Astrocyte (in vitro differentiated cells and primary cell): ENCODE measurements at regions not wholly inside any gene's neighbourhood (a gene's known extent, or its start where the extent isn't known, plus 50 kb on each side); places are given as distances from the start of the nearest gene placed in this dataset.
A peak's percentile ranks its signal among the peaks of the same experiment; 100 is the strongest.

ENCODE experiments used
- DNase-seq: peaks from one replicate; pipeline ENCODE4 v3.0.0-alpha.2; 2010; ENCODE audit warnings: low read depth
- FAIRE-seq: peaks from 2 replicates; lab custom pipeline; 2011; peaks lifted over from hg19 to GRCh38; lab: Jason Lieb, UNC
- H2AFZ ChIP-seq: 2 replicates; pipeline ENCODE4 v1.6.0; 2012; ENCODE audit warnings: low read depth, low read length, inconsistent platforms
- H3K27ac ChIP-seq: 2 replicates; pipeline ENCODE4 v1.5.1; 2011; ENCODE audit warnings: low read depth, low read length, inconsistent platforms
- H3K27me3 ChIP-seq: 2 replicates; pipeline ENCODE4 v1.6.0; 2011; ENCODE audit warnings: low read length, inconsistent platforms; ENCODE audit not compliant: insufficient read depth
- H3K36me3 ChIP-seq: 2 replicates; pipeline ENCODE4 v1.5.1; 2011; ENCODE audit warnings: low read length, inconsistent platforms; ENCODE audit not compliant: insufficient read depth
- H3K4me1 ChIP-seq: 2 replicates; pipeline ENCODE4 v1.5.1; 2011; ENCODE audit warnings: low read length, inconsistent platforms; ENCODE audit not compliant: insufficient read depth
- H3K4me2 ChIP-seq: 2 replicates; pipeline ENCODE4 v1.6.0; 2012; ENCODE audit warnings: low read length, inconsistent platforms
- H3K4me3 ChIP-seq: 2 replicates; pipeline ENCODE4 v1.5.1; 2011; ENCODE audit warnings: low read depth, mild to moderate bottlenecking, low read length, inconsistent platforms; ENCODE audit not compliant: insufficient read depth
- H3K79me2 ChIP-seq: 2 replicates; pipeline ENCODE4 v1.6.0; 2012; ENCODE audit warnings: mild to moderate bottlenecking, low read length, inconsistent platforms; ENCODE audit not compliant: insufficient read depth
- H3K9ac ChIP-seq: 2 replicates; pipeline ENCODE4 v1.6.0; 2012; ENCODE audit warnings: mild to moderate bottlenecking, low read length, inconsistent platforms
- H3K9me3 ChIP-seq: 2 replicates; pipeline ENCODE4 v1.5.1; 2012; ENCODE audit warnings: low read depth, mild to moderate bottlenecking, low read length, inconsistent platforms; ENCODE audit not compliant: insufficient read depth
- H4K20me1 ChIP-seq: 2 replicates; pipeline ENCODE4 v1.6.0; 2012; ENCODE audit warnings: low read length, inconsistent platforms; ENCODE audit not compliant: insufficient read depth
- H3K27ac Mint-ChIP-seq: one replicate; pipeline ENCODE4 v1.8.0; 2021; ENCODE audit warnings: mild to moderate bottlenecking, mixed read lengths; ENCODE audit not compliant: unreplicated experiment
- H3K27me3 Mint-ChIP-seq: one replicate; pipeline ENCODE4 v1.8.0; 2021; ENCODE audit warnings: low read depth, mixed read lengths; ENCODE audit not compliant: unreplicated experiment
- H3K36me3 Mint-ChIP-seq: one replicate; pipeline ENCODE4 v1.8.0; 2021; ENCODE audit warnings: low read depth, mixed read lengths; ENCODE audit not compliant: unreplicated experiment
- H3K4me1 Mint-ChIP-seq: one replicate; pipeline ENCODE4 v1.8.0; 2021; ENCODE audit warnings: low read depth, mixed read lengths; ENCODE audit not compliant: unreplicated experiment
- H3K4me3 Mint-ChIP-seq: one replicate; pipeline ENCODE4 v1.8.0; 2021; ENCODE audit warnings: mild to moderate bottlenecking, moderate library complexity, mixed read lengths; ENCODE audit not compliant: unreplicated experiment
- H3K9me3 Mint-ChIP-seq: one replicate; pipeline ENCODE4 v1.8.0; 2021; ENCODE audit warnings: mild to moderate bottlenecking, mixed read lengths; ENCODE audit not compliant: unreplicated experiment
- EZH2 ChIP-seq: IDR thresholded peaks from 2 replicates; pipeline ENCODE4 v1.6.1; 2012; ENCODE audit warnings: mild to moderate bottlenecking, low read length, inconsistent platforms; ENCODE audit not compliant: insufficient read depth
- TF ChIP-seq, protein P1 (sequence below): IDR thresholded peaks from 2 replicates; pipeline ENCODE4 v1.5.1; 2011; ENCODE audit warnings: low read depth, mild to moderate bottlenecking, inconsistent platforms, low read length, moderate library complexity; ENCODE audit not compliant: insufficient read depth

DNA sequence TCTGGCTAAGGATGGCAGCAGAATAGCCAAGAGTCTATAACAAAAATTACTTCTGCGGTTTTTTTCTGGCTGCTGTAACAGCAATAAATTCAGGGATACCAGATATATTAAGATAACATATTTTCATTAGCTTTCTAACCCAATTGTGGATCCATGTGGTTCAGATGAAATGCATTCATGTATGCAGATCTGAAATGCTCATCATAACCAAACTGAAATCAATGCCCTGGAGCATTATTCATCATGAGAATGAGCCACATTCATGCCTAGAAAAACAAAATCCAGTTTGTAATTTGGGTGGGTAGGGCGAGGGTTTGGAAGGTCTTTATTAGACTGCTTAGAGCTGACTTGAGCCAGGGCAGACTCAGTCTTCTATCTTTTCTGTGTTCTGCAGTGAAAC is 69.8 kb upstream of the SEMA3A start:
- TF ChIP-seq, protein P1, sequence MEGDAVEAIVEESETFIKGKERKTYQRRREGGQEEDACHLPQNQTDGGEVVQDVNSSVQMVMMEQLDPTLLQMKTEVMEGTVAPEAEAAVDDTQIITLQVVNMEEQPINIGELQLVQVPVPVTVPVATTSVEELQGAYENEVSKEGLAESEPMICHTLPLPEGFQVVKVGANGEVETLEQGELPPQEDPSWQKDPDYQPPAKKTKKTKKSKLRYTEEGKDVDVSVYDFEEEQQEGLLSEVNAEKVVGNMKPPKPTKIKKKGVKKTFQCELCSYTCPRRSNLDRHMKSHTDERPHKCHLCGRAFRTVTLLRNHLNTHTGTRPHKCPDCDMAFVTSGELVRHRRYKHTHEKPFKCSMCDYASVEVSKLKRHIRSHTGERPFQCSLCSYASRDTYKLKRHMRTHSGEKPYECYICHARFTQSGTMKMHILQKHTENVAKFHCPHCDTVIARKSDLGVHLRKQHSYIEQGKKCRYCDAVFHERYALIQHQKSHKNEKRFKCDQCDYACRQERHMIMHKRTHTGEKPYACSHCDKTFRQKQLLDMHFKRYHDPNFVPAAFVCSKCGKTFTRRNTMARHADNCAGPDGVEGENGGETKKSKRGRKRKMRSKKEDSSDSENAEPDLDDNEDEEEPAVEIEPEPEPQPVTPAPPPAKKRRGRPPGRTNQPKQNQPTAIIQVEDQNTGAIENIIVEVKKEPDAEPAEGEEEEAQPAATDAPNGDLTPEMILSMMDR: no peak
- TF ChIP-seq EZH2: no peak
- no peak overlapping the region for H2AFZ ChIP-seq
- Mint-ChIP-seq H3K27ac (no peak overlapping the region), H3K4me3 (no peak overlapping the region), H3K9me3 (no peaks in the 10 kb centered on the region), H3K4me1 (peaks cover 3% of the 10 kb centered on the region), H3K36me3 (no peaks in the 10 kb centered on the region), H3K27me3 (no peaks in the 10 kb centered on the region)
- H3K4me3 ChIP-seq: no peak overlapping the region
- no peaks in the 10 kb centered on the region for H3K9me3 ChIP-seq
- DNase-seq (peak; percentile 36), FAIRE-seq (no peak)
- no peak overlapping the region for H3K9ac ChIP-seq
- H3K27ac ChIP-seq: no peak overlapping the region
- no peaks in the 10 kb centered on the region for H3K36me3 ChIP-seq
- no peaks in the 10 kb centered on the region for H3K79me2 ChIP-seq
- H3K4me2 ChIP-seq: no peak overlapping the region
- peaks cover 7% of the 10 kb centered on the region for H3K4me1 ChIP-seq
- no peaks in the 10 kb centered on the region for H3K27me3 ChIP-seq
- H4K20me1 ChIP-seq: no peaks in the 10 kb centered on the region

DNA sequence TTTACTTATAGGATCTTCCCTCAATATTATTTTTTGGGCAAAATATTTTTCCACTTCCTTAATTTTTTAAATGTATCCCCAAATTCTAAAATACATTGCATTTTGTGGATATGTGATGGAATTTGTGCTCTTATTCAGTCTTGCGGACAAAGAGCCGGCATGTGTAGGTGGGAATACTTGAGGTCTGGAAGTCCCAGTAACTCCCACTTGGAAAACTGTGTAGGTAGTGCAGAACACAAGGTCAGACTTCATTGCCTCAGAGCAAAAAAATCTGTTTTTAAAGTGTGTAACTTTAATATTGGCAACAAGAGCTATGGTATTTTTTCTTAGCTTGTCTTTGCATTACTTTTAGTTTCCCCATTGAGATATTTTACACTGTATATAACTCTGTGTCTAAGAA is 68.5 kb upstream of the SEMA3A start:
- peak; percentile 66 for DNase-seq
- Histone ChIP-seq H3K4me2 (no peak overlapping the region), H2AFZ (no peak overlapping the region), H3K9me3 (no peaks in the 10 kb centered on the region), H3K4me1 (peaks cover 7% of the 10 kb centered on the region), H3K79me2 (no peaks in the 10 kb centered on the region), H3K36me3 (no peaks in the 10 kb centered on the region), H3K4me3 (no peak overlapping the region), H3K27ac (no peak overlapping the region), H3K9ac (no peak overlapping the region), H4K20me1 (no peaks in the 10 kb centered on the region), H3K27me3 (no peaks in the 10 kb centered on the region)
- Mint-ChIP-seq H3K27ac (no peak overlapping the region), H3K4me3 (no peak overlapping the region), H3K27me3 (no peaks in the 10 kb centered on the region), H3K36me3 (no peaks in the 10 kb centered on the region), H3K4me1 (peaks cover 6% of the 10 kb centered on the region), H3K9me3 (no peaks in the 10 kb centered on the region)
- no peak for TF ChIP-seq EZH2
- TF ChIP-seq, protein P1: no peak
- no peak for FAIRE-seq

GRCh38 chr7:84261509-84261908 is 66.9 kb upstream of the SEMA3A start:
- H3K27me3 ChIP-seq: no peaks in the 10 kb centered on the region
- H3K36me3 ChIP-seq: no peaks in the 10 kb centered on the region
- no peak overlapping the region for H3K27ac ChIP-seq
- no peaks in the 10 kb centered on the region for H4K20me1 ChIP-seq
- H2AFZ ChIP-seq: no peak overlapping the region
- no peak for DNase-seq
- Mint-ChIP-seq H3K27ac (no peak overlapping the region), H3K36me3 (no peaks in the 10 kb centered on the region), H3K4me1 (peaks cover 6% of the 10 kb centered on the region), H3K27me3 (no peaks in the 10 kb centered on the region), H3K9me3 (no peaks in the 10 kb centered on the region), H3K4me3 (no peak overlapping the region)
- H3K4me3 ChIP-seq: no peak overlapping the region
- H3K4me1 ChIP-seq: peaks cover 7% of the 10 kb centered on the region
- H3K4me2 ChIP-seq: no peak overlapping the region
- H3K79me2 ChIP-seq: no peaks in the 10 kb centered on the region
- H3K9ac ChIP-seq: no peak overlapping the region
- no peak for FAIRE-seq
- no peaks in the 10 kb centered on the region for H3K9me3 ChIP-seq
- TF ChIP-seq, protein P1: no peak
- no peak for TF ChIP-seq EZH2
